ENCODE measurements at regions not wholly inside any gene's neighbourhood (a gene's known extent, or its start where the extent isn't known, plus 50 kb on each side); places are given as distances from the start of the nearest gene placed in this dataset.
"Not testable (repeated sequence)": the region's sequence is repeated elsewhere in the genome, so short reads cannot be mapped to it uniquely, and the experiment has no call there.

- intact Hi-C loops (cut with DNase I) = no loop called here
- H3K4me3 ChIP-seq = no peak overlapping the region
- TF ChIP-seq POLR2AphosphoS5 (IDR thresholded peaks at IDR 0.05; ENCODE audit: insufficient read depth in 1 of 2, low read depth in 1 of 2) (no peak), POLR2A (IDR thresholded peaks at IDR 0.05) (no peak), CTCF (IDR thresholded peaks at IDR 0.05) (no peak)
- no peaks in the 10 kb centered on the region for H3K9me3 ChIP-seq
- H3K4me1 ChIP-seq = no peaks in the 10 kb centered on the region
- no peaks in the 10 kb centered on the region for H3K36me3 ChIP-seq
- no peaks in the 10 kb centered on the region for H3K27me3 ChIP-seq
- no peak overlapping the region for H3K27ac ChIP-seq
- DNase-seq (ENCODE audit: extremely low spot score in 2 of 2) = no peak
These were observed 90.5 kb upstream of the TACR1 start for GRCh38 chr2:75289771-75290170.

- H3K4me3 ChIP-seq; DNase-seq (ENCODE audit: extremely low spot score in 2 of 2); H3K27ac ChIP-seq; H3K27me3 ChIP-seq; H3K36me3 ChIP-seq; H3K4me1 ChIP-seq; H3K9me3 ChIP-seq; intact Hi-C loops (cut with DNase I): not testable (repeated sequence)
These were observed 89.9 kb upstream of the TACR1 start for GRCh38 chr2:75289178-75289577.

- Histone ChIP-seq H3K36me3 (no peaks in the 10 kb centered on the region), H3K27me3 (no peaks in the 10 kb centered on the region), H3K27ac (no peak overlapping the region), H3K4me3 (no peak overlapping the region), H3K4me1 (no peaks in the 10 kb centered on the region), H3K9me3 (no peaks in the 10 kb centered on the region)
- intact Hi-C loops (cut with DNase I) = no loop called here
- TF ChIP-seq POLR2A (IDR thresholded peaks at IDR 0.05) (no peak), POLR2AphosphoS5 (IDR thresholded peaks at IDR 0.05; ENCODE audit: insufficient read depth in 1 of 2, low read depth in 1 of 2) (no peak), CTCF (IDR thresholded peaks at IDR 0.05) (no peak)
- DNase-seq (ENCODE audit: extremely low spot score in 2 of 2) = no peak
These were observed 89.4 kb upstream of the TACR1 start for GRCh38 chr2:75288760-75289159.

DNA sequence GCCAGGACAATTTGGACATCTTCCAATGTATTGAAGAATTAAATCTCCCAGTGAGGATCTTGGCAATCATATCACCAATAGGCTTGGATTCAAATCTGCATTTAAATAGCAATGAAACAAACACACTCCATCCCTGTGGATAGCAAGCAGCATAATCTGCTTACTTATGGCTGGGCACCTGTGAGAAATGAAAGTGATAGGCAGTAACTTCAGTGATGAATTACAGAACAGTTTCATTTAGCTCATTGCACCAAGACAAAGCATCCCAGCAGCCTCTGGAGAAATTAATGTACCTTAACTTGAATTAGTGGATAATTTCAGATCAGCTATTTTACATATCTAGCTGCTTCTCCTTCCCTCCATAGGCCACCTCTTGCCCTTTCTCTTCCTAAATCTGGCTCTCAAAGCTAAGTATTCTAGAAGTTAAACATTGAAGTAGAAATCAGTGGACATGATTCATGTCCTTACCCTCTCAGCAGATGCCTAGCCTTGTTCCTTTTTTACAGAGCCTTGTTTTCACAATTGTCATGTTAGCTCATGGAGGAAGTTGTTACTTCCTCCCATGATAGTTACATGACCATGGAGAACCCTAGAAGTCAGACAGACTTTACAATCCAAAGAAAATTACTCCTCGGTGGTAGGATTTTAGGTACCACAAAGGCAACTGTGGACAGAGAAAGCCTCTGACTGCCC lies 88.5 kb upstream of the TACR1 start:
- no peak for TF ChIP-seq CTCF (IDR thresholded peaks at IDR 0.05)
- no peak for TF ChIP-seq POLR2A (IDR thresholded peaks at IDR 0.05)
- TF ChIP-seq POLR2AphosphoS5 (IDR thresholded peaks at IDR 0.05; ENCODE audit: insufficient read depth in 1 of 2, low read depth in 1 of 2) = no peak
- no peaks in the 10 kb centered on the region for H3K36me3 ChIP-seq
- DNase-seq (ENCODE audit: extremely low spot score in 2 of 2) = no peak
- no peaks in the 10 kb centered on the region for H3K4me1 ChIP-seq
- intact Hi-C loops (cut with DNase I) = no loop called here
- H3K27ac ChIP-seq = no peak overlapping the region
- H3K9me3 ChIP-seq = no peaks in the 10 kb centered on the region
- H3K27me3 ChIP-seq = no peaks in the 10 kb centered on the region
- H3K4me3 ChIP-seq = no peak overlapping the region

GRCh38 chr2:75284345-75284744 lies 85.0 kb upstream of the TACR1 start:
- Histone ChIP-seq H3K27ac (no peak overlapping the region), H3K27me3 (no peaks in the 10 kb centered on the region), H3K4me1 (no peaks in the 10 kb centered on the region), H3K36me3 (no peaks in the 10 kb centered on the region), H3K4me3 (no peak overlapping the region), H3K9me3 (no peaks in the 10 kb centered on the region)
- intact Hi-C loops (cut with DNase I) = no loop called here
- no peak for DNase-seq (ENCODE audit: extremely low spot score in 2 of 2)
- no peak for TF ChIP-seq POLR2A (IDR thresholded peaks at IDR 0.05)
- no peak for TF ChIP-seq CTCF (IDR thresholded peaks at IDR 0.05)
- no peak for TF ChIP-seq POLR2AphosphoS5 (IDR thresholded peaks at IDR 0.05; ENCODE audit: insufficient read depth in 1 of 2, low read depth in 1 of 2)

All from vagina (tissue), 2 donors.